GM21447 (cell line): ENCODE measurements at regions not wholly inside any gene's neighbourhood (a gene's known extent, or its start where the extent isn't known, plus 50 kb on each side); places are given as distances from the start of the nearest gene placed in this dataset.
A peak's percentile ranks its signal among the peaks of the same experiment; 100 is the strongest.

ENCODE experiments used
- ATAC-seq: cut with Tn5 transposase; IDR thresholded peaks from one replicate; pipeline ENCODE4 v1.9.1; 2021; ENCODE audit not compliant: unreplicated experiment

- no peak for ATAC-seq
Observed at GRCh38 chr5:71864730-71865601, 145.9 kb downstream of the CARTPT start.

- no peak for ATAC-seq
Observed at GRCh38 chr5:71865665-71866320, 146.7 kb downstream of the CARTPT start.

GRCh38 chr5:71872311-71872864, 153.3 kb downstream of the CARTPT start:
- no peak for ATAC-seq

- no peak for ATAC-seq
Observed at GRCh38 chr5:71873191-71873591, 154.1 kb downstream of the CARTPT start.

GRCh38 chr5:71874521-71874920, 155.4 kb downstream of the CARTPT start:
- no peak for ATAC-seq

GRCh38 chr5:71877511-71877910, 158.4 kb downstream of the CARTPT start:
- ATAC-seq: no peak

- no peak for ATAC-seq
Observed at GRCh38 chr5:71880536-71880935, 161.5 kb downstream of the CARTPT start.

GRCh38 chr5:71882826-71883741, 164.0 kb downstream of the CARTPT start:
- ATAC-seq: no peak

- no peak for ATAC-seq
Observed at GRCh38 chr5:71883742-71884103, 164.6 kb downstream of the CARTPT start.

GRCh38 chr5:71884926-71885325, 165.9 kb downstream of the CARTPT start:
- no peak for ATAC-seq

GRCh38 chr5:71886406-71886805, 167.3 kb downstream of the CARTPT start:
- no peak for ATAC-seq

- ATAC-seq: peak; percentile 100
Observed at GRCh38 chr5:71887680-71888079, 168.6 kb downstream of the CARTPT start.

- ATAC-seq: no peak
Observed at GRCh38 chr5:71891406-71891805, 172.3 kb downstream of the CARTPT start.

GRCh38 chr5:71891856-71892255, 172.8 kb downstream of the CARTPT start:
- no peak for ATAC-seq

GRCh38 chr5:71892641-71893365, 173.7 kb downstream of the CARTPT start:
- ATAC-seq: no peak

GRCh38 chr5:71893451-71893850, 174.4 kb downstream of the CARTPT start:
- no peak for ATAC-seq

GRCh38 chr5:71894091-71894490, 175.0 kb downstream of the CARTPT start:
- ATAC-seq: no peak

GRCh38 chr5:71895546-71895945, 176.5 kb downstream of the CARTPT start:
- no peak for ATAC-seq

- no peak for ATAC-seq
Observed at GRCh38 chr5:71899865-71900342, 180.8 kb downstream of the CARTPT start.

- no peak for ATAC-seq
Observed at GRCh38 chr5:71903808-71904207, 184.7 kb downstream of the CARTPT start.
